ENCODE measurements at regions not wholly inside any gene's neighbourhood (a gene's known extent, or its start where the extent isn't known, plus 50 kb on each side); places are given as distances from the start of the nearest gene placed in this dataset.

DNA sequence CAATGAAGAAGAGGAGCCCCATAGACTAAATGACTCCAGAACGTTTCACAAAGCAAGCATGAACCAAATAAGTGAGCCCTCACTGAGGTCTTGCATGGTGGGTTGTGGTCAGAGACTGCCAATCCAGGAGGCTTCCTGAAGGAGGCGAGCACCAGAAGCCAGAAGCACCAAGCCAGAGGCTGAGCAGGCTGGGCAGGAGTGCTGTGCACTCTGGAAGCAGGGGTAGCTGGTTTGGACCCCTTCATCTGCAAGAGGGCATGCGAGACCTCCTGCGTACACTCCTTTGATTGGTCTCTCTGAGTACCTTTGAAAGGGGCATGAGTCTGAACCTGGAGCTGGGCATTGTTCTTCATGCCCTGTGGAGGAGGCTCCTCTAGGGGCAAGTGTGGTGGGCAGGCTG lies 192.5 kb downstream of the HAUS1 start:
- no peak overlapping the region for H3K27ac Mint-ChIP-seq

GRCh38 chr18:46297124-46297523 lies 192.9 kb downstream of the HAUS1 start:
- Mint-ChIP-seq H3K9me3 (no peaks in the 10 kb centered on the region), H3K4me1 (peaks cover 5% of the 10 kb centered on the region), H3K27me3 (ENCODE audit: low read depth) (peaks cover 14% of the 10 kb centered on the region), H3K36me3 (no peaks in the 10 kb centered on the region), H3K4me3 (no peak overlapping the region), H3K27ac (no peak overlapping the region)
- DNase-seq (ENCODE audit: low spot score in 2 of 2, unreplicated experiment in 2 of 2) = no peak
- TF ChIP-seq, protein P1, sequence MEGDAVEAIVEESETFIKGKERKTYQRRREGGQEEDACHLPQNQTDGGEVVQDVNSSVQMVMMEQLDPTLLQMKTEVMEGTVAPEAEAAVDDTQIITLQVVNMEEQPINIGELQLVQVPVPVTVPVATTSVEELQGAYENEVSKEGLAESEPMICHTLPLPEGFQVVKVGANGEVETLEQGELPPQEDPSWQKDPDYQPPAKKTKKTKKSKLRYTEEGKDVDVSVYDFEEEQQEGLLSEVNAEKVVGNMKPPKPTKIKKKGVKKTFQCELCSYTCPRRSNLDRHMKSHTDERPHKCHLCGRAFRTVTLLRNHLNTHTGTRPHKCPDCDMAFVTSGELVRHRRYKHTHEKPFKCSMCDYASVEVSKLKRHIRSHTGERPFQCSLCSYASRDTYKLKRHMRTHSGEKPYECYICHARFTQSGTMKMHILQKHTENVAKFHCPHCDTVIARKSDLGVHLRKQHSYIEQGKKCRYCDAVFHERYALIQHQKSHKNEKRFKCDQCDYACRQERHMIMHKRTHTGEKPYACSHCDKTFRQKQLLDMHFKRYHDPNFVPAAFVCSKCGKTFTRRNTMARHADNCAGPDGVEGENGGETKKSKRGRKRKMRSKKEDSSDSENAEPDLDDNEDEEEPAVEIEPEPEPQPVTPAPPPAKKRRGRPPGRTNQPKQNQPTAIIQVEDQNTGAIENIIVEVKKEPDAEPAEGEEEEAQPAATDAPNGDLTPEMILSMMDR (IDR thresholded peaks at IDR 0.05; ENCODE audit: unreplicated experiment) = no peak

More for the DNA sequence above, 192.5 kb downstream of the HAUS1 start:
- Mint-ChIP-seq H3K4me1 (peaks cover 5% of the 10 kb centered on the region), H3K36me3 (no peaks in the 10 kb centered on the region), H3K4me3 (no peak overlapping the region), H3K27me3 (ENCODE audit: low read depth) (peaks cover 10% of the 10 kb centered on the region), H3K9me3 (no peaks in the 10 kb centered on the region)
- DNase-seq (ENCODE audit: low spot score in 2 of 2, unreplicated experiment in 2 of 2) = no peak
- TF ChIP-seq, protein P1 (IDR thresholded peaks at IDR 0.05; ENCODE audit: unreplicated experiment) = no peak

DNA sequence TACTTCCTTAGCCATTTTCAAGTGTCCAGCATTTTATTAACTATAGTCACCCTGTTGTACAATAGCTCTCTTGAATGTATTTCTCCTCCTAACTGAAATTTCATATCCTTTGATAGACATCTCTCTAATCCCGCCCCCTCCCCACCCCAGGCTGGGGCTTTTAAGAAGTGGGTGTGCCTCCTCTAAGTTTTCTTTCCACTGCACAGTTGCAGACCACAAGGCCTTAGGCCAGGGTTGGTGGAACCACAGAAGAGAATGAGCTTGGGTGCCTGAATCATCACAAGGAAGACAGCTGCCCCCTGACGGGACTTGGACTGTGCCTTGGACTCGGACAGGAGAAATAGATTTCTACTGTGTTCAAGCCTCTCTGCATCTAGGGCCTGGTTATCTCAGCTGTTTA lies 193.4 kb downstream of the HAUS1 start:
- Mint-ChIP-seq H3K36me3 (no peaks in the 10 kb centered on the region), H3K4me1 (peaks cover 5% of the 10 kb centered on the region), H3K4me3 (no peak overlapping the region), H3K27me3 (ENCODE audit: low read depth) (peaks cover 17% of the 10 kb centered on the region), H3K27ac (no peak overlapping the region), H3K9me3 (no peaks in the 10 kb centered on the region)
- no peak for DNase-seq (ENCODE audit: low spot score in 2 of 2, unreplicated experiment in 2 of 2)
- TF ChIP-seq, protein P1 (IDR thresholded peaks at IDR 0.05; ENCODE audit: unreplicated experiment) = no peak

GRCh38 chr18:46298511-46298910 lies 194.3 kb downstream of the HAUS1 start:
- TF ChIP-seq, protein P1 (IDR thresholded peaks at IDR 0.05; ENCODE audit: unreplicated experiment) = no peak
- Mint-ChIP-seq H3K4me1 (peaks cover 5% of the 10 kb centered on the region), H3K36me3 (no peaks in the 10 kb centered on the region), H3K4me3 (no peak overlapping the region), H3K9me3 (no peaks in the 10 kb centered on the region), H3K27ac (no peak overlapping the region), H3K27me3 (ENCODE audit: low read depth) (peaks cover 20% of the 10 kb centered on the region)
- no peak for DNase-seq (ENCODE audit: low spot score in 2 of 2, unreplicated experiment in 2 of 2)

- TF ChIP-seq, protein P1 (IDR thresholded peaks at IDR 0.05; ENCODE audit: unreplicated experiment) = no peak
- Mint-ChIP-seq H3K27ac (no peak overlapping the region), H3K27me3 (ENCODE audit: low read depth) (peaks cover 20% of the 10 kb centered on the region), H3K4me1 (no peaks in the 10 kb centered on the region), H3K9me3 (no peaks in the 10 kb centered on the region), H3K36me3 (no peaks in the 10 kb centered on the region), H3K4me3 (no peak overlapping the region)
- DNase-seq (ENCODE audit: low spot score in 2 of 2, unreplicated experiment in 2 of 2) = no peak
Measured at GRCh38 chr18:46299465-46300008, 195.4 kb downstream of the HAUS1 start.

GRCh38 chr18:46301081-46301480 lies 196.9 kb downstream of the HAUS1 start:
- Mint-ChIP-seq H3K27ac (no peak overlapping the region), H3K9me3 (peaks cover 3% of the 10 kb centered on the region), H3K4me1 (no peaks in the 10 kb centered on the region), H3K36me3 (no peaks in the 10 kb centered on the region), H3K27me3 (ENCODE audit: low read depth) (peaks cover 20% of the 10 kb centered on the region), H3K4me3 (no peak overlapping the region)
- TF ChIP-seq, protein P1 (IDR thresholded peaks at IDR 0.05; ENCODE audit: unreplicated experiment) = no peak
- no peak for DNase-seq (ENCODE audit: low spot score in 2 of 2, unreplicated experiment in 2 of 2)
